HG02885 (cell line): ENCODE measurements at regions not wholly inside any gene's neighbourhood (a gene's known extent, or its start where the extent isn't known, plus 50 kb on each side); places are given as distances from the start of the nearest gene placed in this dataset.
"Not testable (repeated sequence)": the region's sequence is repeated elsewhere in the genome, so short reads cannot be mapped to it uniquely, and the experiment has no call there.

Experiments
- ATAC-seq: cut with Tn5 transposase; IDR thresholded peaks from one replicate; pipeline ENCODE4 v1.9.1; 2021; ENCODE audit warnings: mild to moderate bottlenecking; ENCODE audit not compliant: unreplicated experiment, poor library complexity

GRCh38 chr7:94300176-94300835, 94.4 kb upstream of the COL1A2 start:
- ATAC-seq = no peak

- ATAC-seq = no peak
These were observed 93.6 kb upstream of the COL1A2 start for GRCh38 chr7:94301024-94301586.

- ATAC-seq = no peak
These were observed 91.6 kb upstream of the COL1A2 start for GRCh38 chr7:94303118-94303517.

- ATAC-seq = no peak
These were observed 91.0 kb upstream of the COL1A2 start for GRCh38 chr7:94303695-94304094.

- ATAC-seq = no peak
These were observed 89.8 kb upstream of the COL1A2 start for GRCh38 chr7:94304878-94305277.

- no peak for ATAC-seq
These were observed 88.9 kb upstream of the COL1A2 start for GRCh38 chr7:94305836-94306235.

- no peak for ATAC-seq
These were observed 87.2 kb upstream of the COL1A2 start for GRCh38 chr7:94307399-94308048.

GRCh38 chr7:94311515-94311914, 83.2 kb upstream of the COL1A2 start:
- no peak for ATAC-seq

GRCh38 chr7:94313926-94314325, 80.8 kb upstream of the COL1A2 start:
- ATAC-seq = no peak

GRCh38 chr7:94314413-94315410, 80.0 kb upstream of the COL1A2 start:
- no peak for ATAC-seq

- ATAC-seq = not testable (repeated sequence)
These were observed 73.6 kb upstream of the COL1A2 start for GRCh38 chr7:94321138-94321537.

GRCh38 chr7:94323844-94324243, 70.9 kb upstream of the COL1A2 start:
- no peak for ATAC-seq

GRCh38 chr7:94324380-94325121, 70.1 kb upstream of the COL1A2 start:
- ATAC-seq = no peak

- ATAC-seq = no peak
These were observed 69.6 kb upstream of the COL1A2 start for GRCh38 chr7:94325122-94325475.

GRCh38 chr7:94330269-94331020, 64.2 kb upstream of the COL1A2 start:
- ATAC-seq = no peak

GRCh38 chr7:94332571-94332970, 62.1 kb upstream of the COL1A2 start:
- no peak for ATAC-seq

- ATAC-seq = no peak
These were observed 60.9 kb upstream of the COL1A2 start for GRCh38 chr7:94333810-94334209.

- no peak for ATAC-seq
These were observed 59.1 kb upstream of the COL1A2 start for GRCh38 chr7:94335586-94335985.

GRCh38 chr7:94336009-94336408, 58.7 kb upstream of the COL1A2 start:
- ATAC-seq = no peak
